CD4-positive, alpha-beta T cell treated with Interferon gamma for 1 hour (primary cell): ENCODE measurements at regions not wholly inside any gene's neighbourhood (a gene's known extent, or its start where the extent isn't known, plus 50 kb on each side); places are given as distances from the start of the nearest gene placed in this dataset.

Experiments used
- DNase-seq: peaks from one replicate; pipeline ENCODE4 v3.0.0-alpha.2; 2020

DNA sequence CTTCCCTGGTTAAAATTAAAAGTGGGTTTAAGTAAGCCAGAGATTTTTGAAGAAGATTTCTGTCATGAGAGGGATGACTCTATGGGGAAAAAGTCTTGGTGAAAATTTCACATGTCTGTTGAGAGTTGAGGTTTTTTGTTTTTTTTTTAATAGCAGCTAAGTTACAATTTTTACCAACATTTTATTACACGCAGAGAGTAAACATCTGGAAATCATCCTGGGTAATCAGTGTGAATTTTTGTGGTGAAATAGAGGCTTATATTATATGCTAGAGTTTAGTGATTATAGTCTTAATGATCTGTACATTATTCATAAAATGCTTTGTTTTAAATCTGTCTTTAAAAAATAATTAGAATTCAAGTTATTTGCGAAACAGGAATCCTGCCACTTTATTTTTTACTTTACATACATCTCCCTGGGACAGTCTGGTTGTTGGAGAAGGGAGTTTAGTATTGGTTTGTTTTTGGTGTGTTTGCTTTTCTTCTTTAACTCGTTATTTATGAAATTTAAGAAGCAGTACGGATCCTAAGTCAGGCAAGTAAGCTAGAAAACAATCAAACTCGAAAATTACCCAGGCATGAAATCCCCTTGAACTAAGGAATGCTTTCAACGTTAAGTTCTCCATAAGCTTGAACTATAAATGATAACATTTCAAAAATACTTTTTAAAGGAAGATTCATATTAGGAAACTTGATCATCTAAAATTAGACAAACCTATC is 143.4 kb upstream of the TSC22D2 start:
- DNase-seq = no peak

DNA sequence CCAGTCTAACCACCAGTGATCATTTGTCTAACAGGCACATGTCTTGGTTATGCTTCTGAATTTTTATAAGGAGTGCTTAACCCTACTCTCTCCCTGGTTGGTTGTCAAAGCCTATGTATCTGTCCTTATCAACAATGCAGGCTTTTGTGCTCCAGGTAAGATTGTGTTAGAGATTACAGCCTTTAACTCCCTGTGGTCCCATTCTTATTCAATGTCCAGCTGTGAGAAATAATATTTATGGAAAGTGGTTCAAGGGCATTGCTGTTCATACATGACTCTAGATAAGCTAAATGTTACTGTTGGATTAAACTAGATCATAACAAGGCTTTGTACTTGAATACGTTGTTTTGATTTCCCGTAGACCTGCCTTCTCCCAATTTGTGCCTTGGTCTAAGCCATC is 146.1 kb upstream of the TSC22D2 start:
- no peak for DNase-seq

- DNase-seq = no peak
Observed at GRCh38 chr3:150261418-150261817, 146.7 kb upstream of the TSC22D2 start.

DNA sequence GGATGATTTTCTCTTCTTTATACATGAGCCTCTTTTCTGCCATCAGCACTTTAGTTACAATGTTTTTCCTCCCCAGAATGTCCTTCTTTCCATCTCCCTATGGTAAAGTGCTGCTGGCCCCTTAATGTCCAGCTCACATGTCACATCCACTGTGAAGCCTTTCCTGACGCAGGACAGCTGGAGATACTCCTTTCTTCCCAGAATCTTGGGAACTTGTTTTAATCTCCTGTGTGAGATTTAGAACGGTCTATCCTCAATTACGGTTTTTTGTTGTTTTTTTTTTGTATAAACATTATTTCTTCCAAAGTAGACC is 147.7 kb upstream of the TSC22D2 start:
- DNase-seq = no peak

GRCh38 chr3:150259526-150260397 is 148.3 kb upstream of the TSC22D2 start:
- DNase-seq = no peak

GRCh38 chr3:150256782-150257181 is 151.3 kb upstream of the TSC22D2 start:
- no peak for DNase-seq

- no peak for DNase-seq
Observed at GRCh38 chr3:150256318-150256717, 151.8 kb upstream of the TSC22D2 start.

DNA sequence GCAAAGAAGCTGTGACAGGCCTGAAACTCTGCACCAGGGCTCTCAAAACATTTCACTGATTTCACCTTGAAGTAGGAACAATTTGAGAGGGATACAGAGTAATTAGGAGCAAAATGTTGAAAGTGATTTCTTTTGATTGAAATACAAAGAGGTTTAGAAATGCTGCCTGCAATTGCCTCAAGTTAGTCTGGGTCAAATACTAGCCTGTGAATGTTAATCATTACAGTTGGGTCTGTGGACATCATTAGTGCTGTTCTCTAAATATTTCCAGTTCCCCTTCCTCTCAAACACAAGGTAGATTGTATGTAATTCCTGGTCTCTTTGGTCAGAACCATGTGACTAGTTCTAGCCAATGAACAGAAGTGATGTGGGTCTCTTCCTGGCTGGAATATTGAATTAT is 152.3 kb upstream of the TSC22D2 start:
- no peak for DNase-seq

- DNase-seq = no peak
Observed at GRCh38 chr3:150255413-150255812, 152.7 kb upstream of the TSC22D2 start.

GRCh38 chr3:150254309-150254708 is 153.8 kb upstream of the TSC22D2 start:
- no peak for DNase-seq

DNA sequence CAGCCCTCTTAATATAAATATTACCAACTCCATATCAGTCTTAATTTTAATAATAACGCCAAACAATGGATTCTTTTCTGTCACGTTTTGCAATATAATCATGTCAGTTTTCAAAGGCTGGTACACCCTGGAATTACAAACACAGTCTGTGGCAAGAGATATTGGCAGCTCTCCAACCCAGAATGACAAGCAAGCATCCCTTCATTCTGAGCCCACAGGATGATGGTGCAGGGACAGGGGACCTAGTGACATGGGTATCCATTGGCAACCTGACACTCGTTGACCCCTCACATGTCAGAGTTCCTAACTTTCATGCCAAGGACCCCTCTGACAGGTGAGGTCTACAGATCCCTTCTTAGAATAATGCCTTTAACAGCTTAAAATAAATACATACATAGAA is 154.5 kb upstream of the TSC22D2 start:
- no peak for DNase-seq

- DNase-seq = no peak
Observed at GRCh38 chr3:150252462-150252861, 155.6 kb upstream of the TSC22D2 start.

DNA sequence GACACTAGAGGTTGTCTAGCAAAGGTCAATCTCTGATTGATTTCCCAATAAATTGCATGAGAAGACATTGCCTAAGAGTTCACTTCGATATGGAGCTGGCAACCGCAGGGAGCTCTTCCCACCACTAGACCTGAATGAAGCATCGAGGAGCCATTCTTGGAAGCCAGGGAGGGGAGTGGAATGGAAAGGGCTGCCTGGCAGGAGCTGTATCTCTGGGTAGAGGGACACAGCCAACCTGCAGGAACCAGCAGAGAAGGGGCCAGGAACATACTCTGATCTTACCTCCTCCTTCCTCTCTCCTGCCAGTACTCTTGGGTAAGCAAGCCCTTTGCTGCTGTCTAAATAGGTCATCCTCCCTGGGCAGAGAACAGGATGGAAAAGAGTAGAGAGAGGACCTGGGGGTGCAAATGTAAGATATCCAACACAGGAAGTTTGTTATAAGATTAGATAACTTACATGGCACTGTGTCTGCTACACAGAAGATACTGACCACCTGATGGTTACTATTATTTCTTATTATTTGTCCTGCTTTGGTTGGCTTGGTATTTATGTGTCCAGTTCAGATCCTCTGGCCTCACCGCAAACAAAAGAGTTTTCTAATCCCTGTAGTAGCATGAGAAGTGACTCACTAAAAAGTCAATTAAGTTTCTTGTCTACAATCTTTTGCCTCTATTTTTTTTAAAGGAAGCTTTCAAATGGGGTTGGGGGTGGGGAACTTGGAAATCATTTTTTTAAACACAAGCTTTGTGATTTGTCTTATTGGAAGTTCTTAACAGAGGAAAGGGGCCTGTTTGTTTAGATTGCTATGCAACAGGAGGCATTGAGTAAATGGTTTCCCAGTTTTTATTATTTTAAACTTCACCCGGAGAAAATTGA is 156.7 kb upstream of the TSC22D2 start:
- no peak for DNase-seq

DNA sequence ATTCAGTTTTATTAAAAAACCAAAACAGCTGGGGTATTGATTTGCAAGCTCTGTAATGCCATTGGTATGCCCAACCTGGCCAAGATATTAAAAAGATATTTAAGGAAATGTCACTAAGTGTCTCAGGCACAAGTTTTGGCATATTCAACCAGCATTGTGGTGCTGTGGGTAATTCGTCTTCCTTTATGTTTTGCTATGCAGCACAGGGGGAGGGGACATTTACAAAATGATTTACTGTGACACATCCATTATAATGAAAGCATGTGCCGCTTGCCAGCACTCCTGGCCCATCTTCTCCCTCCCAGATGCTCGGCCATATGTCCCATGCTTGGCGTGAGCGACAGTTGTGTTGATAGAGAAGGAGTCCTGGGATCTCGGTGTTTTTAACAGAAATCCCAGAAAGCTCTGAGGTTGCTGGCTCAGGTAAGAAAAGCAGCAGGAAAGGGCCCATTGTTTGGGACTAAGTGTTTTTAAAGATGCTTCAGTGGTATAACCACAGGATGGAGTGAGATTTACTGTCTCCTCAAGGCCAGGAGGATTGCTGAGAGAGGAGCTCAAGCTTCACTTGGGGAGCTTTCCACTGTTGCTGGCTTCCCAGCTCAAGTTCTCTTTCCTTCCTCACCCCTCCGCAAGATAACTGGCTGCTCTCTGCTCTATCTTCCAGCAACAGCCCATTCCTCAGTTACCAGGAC is 158.2 kb upstream of the TSC22D2 start:
- no peak for DNase-seq

GRCh38 chr3:150248888-150249681 is 159.0 kb upstream of the TSC22D2 start:
- DNase-seq = no peak

- DNase-seq = no peak
Observed at GRCh38 chr3:150248116-150248887, 159.8 kb upstream of the TSC22D2 start.

- DNase-seq = no peak
Observed at GRCh38 chr3:150247441-150247840, 160.7 kb upstream of the TSC22D2 start.

- no peak for DNase-seq
Observed at GRCh38 chr3:150243466-150243865, 164.6 kb upstream of the TSC22D2 start.

GRCh38 chr3:150242220-150242936 is 165.7 kb upstream of the TSC22D2 start:
- no peak for DNase-seq

DNA sequence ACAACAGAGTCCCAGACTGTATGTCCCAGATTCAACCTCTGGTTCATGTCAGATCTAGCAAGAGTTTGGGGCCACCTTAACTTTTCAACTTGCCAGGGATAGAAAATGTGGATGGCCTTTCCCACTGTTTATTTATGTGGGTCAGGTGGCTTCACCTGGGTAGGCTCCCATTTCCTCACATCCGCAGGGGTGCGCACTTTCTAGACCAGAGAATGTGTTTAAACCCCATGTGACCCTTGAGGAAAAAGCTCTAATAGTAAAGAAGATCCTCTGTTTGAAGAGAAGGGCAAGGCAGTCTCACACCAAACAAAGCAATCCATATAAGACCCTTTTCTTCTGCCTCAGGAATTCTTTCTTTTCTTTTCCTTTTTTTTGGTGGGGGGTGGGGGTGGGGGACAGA is 167.2 kb upstream of the TSC22D2 start:
- no peak for DNase-seq

DNA sequence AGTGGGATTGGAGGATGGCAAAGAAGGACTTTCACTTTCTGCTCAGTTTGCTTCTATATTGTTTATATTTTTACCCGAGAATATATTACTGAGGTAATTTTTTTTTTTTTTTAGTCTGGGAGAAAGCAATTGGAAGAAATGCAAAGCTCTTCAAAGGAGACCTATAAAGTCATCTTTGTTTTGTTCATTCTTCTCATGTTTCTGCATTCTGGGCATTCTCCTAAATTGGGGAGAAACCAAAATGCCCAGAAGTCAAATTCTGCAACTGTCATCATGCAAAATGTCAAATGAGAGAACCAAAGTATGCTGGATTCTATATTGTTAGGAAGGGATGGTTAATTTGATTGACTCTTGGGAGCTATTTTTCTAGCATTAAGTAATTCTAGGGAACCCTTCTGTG is 168.3 kb upstream of the TSC22D2 start:
- no peak for DNase-seq
